C4-2B (cell line): ENCODE measurements at regions not wholly inside any gene's neighbourhood (a gene's known extent, or its start where the extent isn't known, plus 50 kb on each side); places are given as distances from the start of the nearest gene placed in this dataset.

Source experiments
- H3K27ac ChIP-seq: fragments of 450-650 bp; 2 replicates; pipeline ENCODE4 v1.5.1; 2017
- CTCF ChIP-seq: fragments of 450-650 bp; conservative IDR thresholded peaks from 2 replicates; pipeline ENCODE4 v1.5.1; 2017; ENCODE audit warnings: mild to moderate bottlenecking
- ZFX ChIP-seq: fragments of 450-650 bp; IDR thresholded peaks from 2 replicates; pipeline ENCODE4 v1.6.1; 2017

- H3K27ac ChIP-seq = no peak overlapping the region
- TF ChIP-seq CTCF (no peak), ZFX (no peak)
Observed at GRCh38 chr5:103498800-103499551, 63.6 kb downstream of the NUDT12 start.

- TF ChIP-seq CTCF = no peak
- TF ChIP-seq ZFX = no peak
- no peak overlapping the region; the same call in 1 of the 2 replicates for H3K27ac ChIP-seq
Observed at GRCh38 chr5:103498211-103498610, 64.4 kb downstream of the NUDT12 start.

- no peak overlapping the region; the same call in 1 of the 2 replicates for H3K27ac ChIP-seq
- no peak for TF ChIP-seq ZFX
Observed at GRCh38 chr5:103497781-103498180, 64.8 kb downstream of the NUDT12 start.

GRCh38 chr5:103490030-103490739, 72.4 kb downstream of the NUDT12 start:
- TF ChIP-seq ZFX = no peak
- H3K27ac ChIP-seq = no peak overlapping the region

- H3K27ac ChIP-seq = no peak overlapping the region
- TF ChIP-seq ZFX (no peak), CTCF (no peak)
Observed at GRCh38 chr5:103489307-103489706, 73.3 kb downstream of the NUDT12 start.

GRCh38 chr5:103487822-103488493, 74.6 kb downstream of the NUDT12 start:
- no peak overlapping the region for H3K27ac ChIP-seq
- TF ChIP-seq ZFX = no peak
- TF ChIP-seq CTCF = no peak

GRCh38 chr5:103487218-103487617, 75.4 kb downstream of the NUDT12 start:
- no peak overlapping the region for H3K27ac ChIP-seq
- TF ChIP-seq CTCF (no peak), ZFX (no peak)

- no peak overlapping the region for H3K27ac ChIP-seq
- TF ChIP-seq ZFX (no peak), CTCF (no peak)
Observed at GRCh38 chr5:103486739-103487138, 75.8 kb downstream of the NUDT12 start.
